GM23248 (cell line): ENCODE measurements at regions not wholly inside any gene's neighbourhood (a gene's known extent, or its start where the extent isn't known, plus 50 kb on each side); places are given as distances from the start of the nearest gene placed in this dataset.

Experiments used
- EZH2 ChIP-seq: fragments of 200-600 bp; sonication (generic); IDR thresholded peaks from 2 replicates; pipeline ENCODE4 v1.6.1; 2018; ENCODE audit warnings: antibody characterized with exemption, mild to moderate bottlenecking; ENCODE audit not compliant: insufficient read depth, poor library complexity, severe bottlenecking
- EZH2phosphoT487 ChIP-seq: fragments of 200-600 bp; sonication (generic); IDR thresholded peaks from 2 replicates; pipeline ENCODE4 v1.6.1; 2018; ENCODE audit warnings: antibody characterized with exemption, moderate library complexity, mild to moderate bottlenecking, low read depth; ENCODE audit not compliant: insufficient read depth

- TF ChIP-seq EZH2: no peak
- no peak for TF ChIP-seq EZH2phosphoT487
Measured at GRCh38 chr14:104360501-104360900, 219.1 kb upstream of the C14orf180 start.
